ENCODE measurements at regions not wholly inside any gene's neighbourhood (a gene's known extent, or its start where the extent isn't known, plus 50 kb on each side); places are given as distances from the start of the nearest gene placed in this dataset.

DNA sequence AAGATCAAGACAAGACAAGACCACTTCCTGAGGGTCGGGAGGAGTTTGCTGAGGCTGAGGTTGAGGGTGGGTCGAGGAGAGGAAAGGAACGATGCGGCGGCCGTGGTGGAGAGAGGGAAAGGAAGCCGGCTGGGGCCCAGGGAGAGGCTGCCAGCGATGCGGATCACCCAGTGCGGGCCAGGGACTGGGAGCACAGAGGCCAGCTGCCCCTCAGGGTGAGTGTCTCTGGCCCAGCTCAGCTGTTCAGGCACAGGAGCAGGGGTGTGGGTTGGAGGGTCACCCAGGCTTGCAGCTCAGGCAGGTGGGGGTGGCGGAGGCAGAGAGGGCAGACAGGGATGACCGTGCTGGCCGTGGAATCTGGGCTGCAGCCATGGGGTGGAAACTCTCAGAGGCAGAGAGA lies 99.5 kb downstream of the FGF18 start:
- TF ChIP-seq, protein P1, sequence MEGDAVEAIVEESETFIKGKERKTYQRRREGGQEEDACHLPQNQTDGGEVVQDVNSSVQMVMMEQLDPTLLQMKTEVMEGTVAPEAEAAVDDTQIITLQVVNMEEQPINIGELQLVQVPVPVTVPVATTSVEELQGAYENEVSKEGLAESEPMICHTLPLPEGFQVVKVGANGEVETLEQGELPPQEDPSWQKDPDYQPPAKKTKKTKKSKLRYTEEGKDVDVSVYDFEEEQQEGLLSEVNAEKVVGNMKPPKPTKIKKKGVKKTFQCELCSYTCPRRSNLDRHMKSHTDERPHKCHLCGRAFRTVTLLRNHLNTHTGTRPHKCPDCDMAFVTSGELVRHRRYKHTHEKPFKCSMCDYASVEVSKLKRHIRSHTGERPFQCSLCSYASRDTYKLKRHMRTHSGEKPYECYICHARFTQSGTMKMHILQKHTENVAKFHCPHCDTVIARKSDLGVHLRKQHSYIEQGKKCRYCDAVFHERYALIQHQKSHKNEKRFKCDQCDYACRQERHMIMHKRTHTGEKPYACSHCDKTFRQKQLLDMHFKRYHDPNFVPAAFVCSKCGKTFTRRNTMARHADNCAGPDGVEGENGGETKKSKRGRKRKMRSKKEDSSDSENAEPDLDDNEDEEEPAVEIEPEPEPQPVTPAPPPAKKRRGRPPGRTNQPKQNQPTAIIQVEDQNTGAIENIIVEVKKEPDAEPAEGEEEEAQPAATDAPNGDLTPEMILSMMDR (IDR thresholded peaks at IDR 0.05; ENCODE audit: insufficient read depth, low read length, poor library complexity, severe bottlenecking): no peak
- TF ChIP-seq EZH2phosphoT487 (conservative IDR thresholded peaks at IDR 0.05; ENCODE audit: low read length): no peak
- H3K27ac ChIP-seq (ENCODE audit: low read depth, low read length): no peak overlapping the region
- no peaks in the 10 kb centered on the region for H4K20me1 ChIP-seq (ENCODE audit: low read depth, low read length)

DNA sequence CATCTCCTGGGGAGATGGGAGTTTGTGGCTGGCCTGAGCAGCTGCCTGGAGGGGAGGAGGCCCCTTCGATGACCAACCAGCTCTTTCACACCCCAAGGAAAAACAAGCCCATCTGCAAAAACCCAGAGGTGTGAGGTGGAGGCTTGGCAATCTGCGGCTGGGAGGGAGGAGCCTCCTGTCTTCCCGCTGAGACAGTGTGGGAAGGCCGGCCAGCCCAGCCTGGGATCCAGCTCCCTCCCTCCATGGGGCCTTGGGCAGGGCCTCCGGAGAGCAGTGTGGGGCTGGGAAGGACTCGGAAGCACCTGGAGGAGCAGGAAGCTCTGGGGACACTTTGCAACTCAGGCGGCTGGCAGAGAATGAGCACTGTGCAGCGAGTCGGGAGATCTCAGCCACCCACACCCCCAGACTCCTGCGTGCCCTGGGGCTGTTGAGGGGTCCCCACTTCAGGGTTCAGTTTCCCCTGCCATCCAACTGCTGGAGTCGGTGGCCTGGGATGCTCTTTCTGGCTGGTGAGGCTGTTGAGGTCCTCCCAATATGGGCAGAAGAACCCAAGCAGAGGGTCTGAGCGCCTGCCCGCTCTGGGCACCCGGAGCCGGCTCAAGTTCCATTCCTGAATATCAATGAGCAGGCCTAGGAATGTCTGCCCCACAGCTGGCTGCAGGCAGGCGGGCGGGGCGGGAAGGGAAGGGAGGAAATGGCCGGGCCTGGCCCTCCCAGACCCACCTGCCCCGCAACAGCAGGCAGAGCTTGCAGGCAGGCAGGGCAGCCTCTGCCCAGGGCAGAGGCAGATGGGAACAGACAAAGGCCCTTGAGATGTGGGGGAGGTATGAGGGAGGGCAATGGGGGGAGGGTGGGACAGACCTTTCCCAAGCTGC lies 101.1 kb downstream of the FGF18 start:
- Histone ChIP-seq H3K9me3 (ENCODE audit: insufficient read depth, low read length) (no peaks in the 10 kb centered on the region), H3K9me2 (replicated peaks; ENCODE audit: insufficient read depth, low read length) (no peaks in the 10 kb centered on the region), H3K36me3 (ENCODE audit: low read length) (no peaks in the 10 kb centered on the region), H3K79me2 (ENCODE audit: insufficient read depth, low read length) (no peaks in the 10 kb centered on the region), H4K20me1 (ENCODE audit: low read depth, low read length) (no peaks in the 10 kb centered on the region), H3F3A (ENCODE audit: insufficient read depth) (no peaks in the 10 kb centered on the region), H3K4me2 (ENCODE audit: low read depth, low read length, poor library complexity, severe bottlenecking) (no peak overlapping the region), H3K9ac (ENCODE audit: low read length) (no peak overlapping the region), H2AFZ (ENCODE audit: low read depth, low read length, severe bottlenecking) (no peak overlapping the region), H3K27ac (ENCODE audit: low read depth, low read length) (no peak overlapping the region), H3K4me3 (ENCODE audit: insufficient read depth, low read length, poor library complexity, severe bottlenecking) (no peak overlapping the region), H3K27me3 (ENCODE audit: low read length) (no peaks in the 10 kb centered on the region)
- no peak for TF ChIP-seq EZH2phosphoT487 (conservative IDR thresholded peaks at IDR 0.05; ENCODE audit: low read length)
- TF ChIP-seq, protein P1 (IDR thresholded peaks at IDR 0.05; ENCODE audit: insufficient read depth, low read length, poor library complexity, severe bottlenecking): no peak

More for the DNA sequence above, 99.5 kb downstream of the FGF18 start:
- no peaks in the 10 kb centered on the region for H3K79me2 ChIP-seq (ENCODE audit: insufficient read depth, low read length)
- H2AFZ ChIP-seq (ENCODE audit: low read depth, low read length, severe bottlenecking): no peak overlapping the region
- no peak overlapping the region for H3K4me2 ChIP-seq (ENCODE audit: low read depth, low read length, poor library complexity, severe bottlenecking)
- H3K9me3 ChIP-seq (ENCODE audit: insufficient read depth, low read length): no peaks in the 10 kb centered on the region
- H3K4me3 ChIP-seq (ENCODE audit: insufficient read depth, low read length, poor library complexity, severe bottlenecking): no peak overlapping the region
- no peak overlapping the region for H3K9ac ChIP-seq (ENCODE audit: low read length)
- no peaks in the 10 kb centered on the region for H3K9me2 ChIP-seq (replicated peaks; ENCODE audit: insufficient read depth, low read length)
- no peaks in the 10 kb centered on the region for H3F3A ChIP-seq (ENCODE audit: insufficient read depth)
- no peaks in the 10 kb centered on the region for H3K27me3 ChIP-seq (ENCODE audit: low read length)
- no peaks in the 10 kb centered on the region for H3K36me3 ChIP-seq (ENCODE audit: low read length)

GRCh38 chr5:171521219-171521633 lies 101.8 kb downstream of the FGF18 start:
- H4K20me1 ChIP-seq (ENCODE audit: low read depth, low read length): no peaks in the 10 kb centered on the region
- H3K9me3 ChIP-seq (ENCODE audit: insufficient read depth, low read length): no peaks in the 10 kb centered on the region
- no peaks in the 10 kb centered on the region for H3K36me3 ChIP-seq (ENCODE audit: low read length)
- no peak overlapping the region for H3K9ac ChIP-seq (ENCODE audit: low read length)
- no peak overlapping the region for H3K4me2 ChIP-seq (ENCODE audit: low read depth, low read length, poor library complexity, severe bottlenecking)
- TF ChIP-seq, protein P1 (IDR thresholded peaks at IDR 0.05; ENCODE audit: insufficient read depth, low read length, poor library complexity, severe bottlenecking): no peak
- TF ChIP-seq EZH2phosphoT487 (conservative IDR thresholded peaks at IDR 0.05; ENCODE audit: low read length): no peak
- H3F3A ChIP-seq (ENCODE audit: insufficient read depth): no peaks in the 10 kb centered on the region
- H3K9me2 ChIP-seq (replicated peaks; ENCODE audit: insufficient read depth, low read length): no peaks in the 10 kb centered on the region
- no peak overlapping the region for H2AFZ ChIP-seq (ENCODE audit: low read depth, low read length, severe bottlenecking)
- no peak overlapping the region for H3K4me3 ChIP-seq (ENCODE audit: insufficient read depth, low read length, poor library complexity, severe bottlenecking)
- H3K79me2 ChIP-seq (ENCODE audit: insufficient read depth, low read length): no peaks in the 10 kb centered on the region
- H3K27me3 ChIP-seq (ENCODE audit: low read length): no peaks in the 10 kb centered on the region
- no peak overlapping the region for H3K27ac ChIP-seq (ENCODE audit: low read depth, low read length)
